SJSA1 (cell line): ENCODE measurements at regions not wholly inside any gene's neighbourhood (a gene's known extent, or its start where the extent isn't known, plus 50 kb on each side); places are given as distances from the start of the nearest gene placed in this dataset.

Experiments used
- DNase-seq, 2 experiments: peaks; one replicate each; pipeline ENCODE4 v3.0.0-alpha.2; 2015 to 2020; ENCODE audit warnings: low spot score in 2 of 2, low read depth in 1 of 2
- H3K27ac ChIP-seq: fragments of 250-450 bp; sonication (Bioruptor Pico); 2 replicates; pipeline ENCODE4 v1.5.1; 2020; ENCODE audit warnings: mild to moderate bottlenecking, moderate library complexity
- H3K27me3 ChIP-seq: fragments of 250-450 bp; sonication (Bioruptor Pico); replicated peaks from 2 replicates; pipeline ENCODE4 v1.5.1; 2020; ENCODE audit warnings: mild to moderate bottlenecking, moderate library complexity
- H3K36me3 ChIP-seq: fragments of 250-450 bp; sonication (Bioruptor Pico); 2 replicates; pipeline ENCODE4 v1.5.1; 2020; ENCODE audit warnings: mild to moderate bottlenecking
- H3K4me1 ChIP-seq: fragments of 250-450 bp; sonication (Bioruptor Pico); replicated peaks from 2 replicates; pipeline ENCODE4 v1.6.1; 2021; ENCODE audit warnings: mild to moderate bottlenecking
- H3K4me3 ChIP-seq: fragments of 250-450 bp; sonication (Bioruptor Pico); 2 replicates; pipeline ENCODE4 v1.5.1; 2020; ENCODE audit warnings: mild to moderate bottlenecking
- H3K9me3 ChIP-seq: fragments of 250-450 bp; sonication (Bioruptor Pico); replicated peaks from 2 replicates; pipeline ENCODE4 v1.5.1; 2020; ENCODE audit warnings: mild to moderate bottlenecking

DNA sequence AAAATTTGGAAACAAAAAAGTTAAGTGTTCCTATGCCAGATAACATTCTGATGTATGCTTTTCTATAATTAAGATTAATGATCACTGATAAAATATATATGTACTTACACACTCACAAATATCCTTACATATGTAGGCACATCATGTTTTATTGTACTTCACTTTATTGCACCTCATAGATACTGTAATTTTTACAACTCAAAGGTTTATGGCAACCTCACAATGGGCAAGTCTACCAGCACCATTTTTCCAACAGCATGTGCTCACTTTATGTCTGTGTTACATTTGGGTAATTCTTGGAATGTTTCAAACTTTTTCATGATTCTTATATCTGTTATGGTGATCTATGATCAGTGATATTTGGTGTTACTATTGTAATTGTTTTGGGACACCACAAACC is 57.8 kb upstream of the GPRIN3 start:
- no peak for DNase-seq
- Histone ChIP-seq H3K27me3 (no peaks in the 10 kb centered on the region), H3K36me3 (no peaks in the 10 kb centered on the region), H3K4me1 (no peaks in the 10 kb centered on the region), H3K27ac (no peak overlapping the region), H3K4me3 (no peak overlapping the region), H3K9me3 (no peaks in the 10 kb centered on the region)

DNA sequence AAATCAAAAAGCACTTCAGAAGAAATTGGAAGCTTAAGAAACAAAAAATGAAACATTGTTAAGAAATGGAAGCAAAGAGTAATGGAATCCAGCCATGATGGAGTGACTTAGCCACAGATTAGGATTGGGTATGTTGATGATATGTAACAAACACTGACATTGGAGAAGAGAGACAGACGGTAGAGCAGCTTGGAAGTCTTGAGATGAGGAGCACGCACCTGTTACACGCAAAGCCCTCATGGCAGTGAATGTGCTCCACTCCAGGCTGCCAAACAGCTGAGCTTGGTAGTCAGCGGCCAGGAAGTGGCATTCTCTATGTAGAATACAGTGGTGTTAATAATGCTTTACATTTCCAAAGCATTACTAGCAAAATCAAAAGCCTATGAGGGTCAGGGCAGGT is 56.9 kb upstream of the GPRIN3 start:
- no peak for DNase-seq
- Histone ChIP-seq H3K4me1 (no peaks in the 10 kb centered on the region), H3K9me3 (no peaks in the 10 kb centered on the region), H3K27ac (no peak overlapping the region), H3K36me3 (no peaks in the 10 kb centered on the region), H3K27me3 (no peaks in the 10 kb centered on the region), H3K4me3 (no peak overlapping the region)

DNA sequence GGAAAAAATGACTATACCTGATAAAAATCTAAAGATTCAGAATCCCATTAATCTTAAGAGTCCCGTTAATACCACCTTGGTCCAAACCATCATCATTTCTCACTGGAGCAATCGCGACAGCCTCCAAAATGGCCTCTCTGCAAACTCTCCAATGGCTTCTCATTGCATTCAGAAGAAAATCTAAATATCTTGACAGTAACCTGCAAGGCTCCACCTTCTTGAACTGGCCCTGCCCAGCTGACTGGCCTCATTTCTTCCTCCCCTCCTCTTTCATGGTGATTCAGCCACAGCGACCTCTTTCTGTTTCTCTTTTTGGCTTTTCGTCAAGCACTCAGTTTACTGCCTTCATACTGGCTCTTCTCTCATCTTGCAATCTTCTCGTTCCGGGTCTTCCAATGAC is 56.2 kb upstream of the GPRIN3 start:
- no peaks in the 10 kb centered on the region for H3K27me3 ChIP-seq
- no peaks in the 10 kb centered on the region for H3K4me1 ChIP-seq
- DNase-seq = no peak
- H3K9me3 ChIP-seq = no peaks in the 10 kb centered on the region
- H3K36me3 ChIP-seq = no peaks in the 10 kb centered on the region
- no peak overlapping the region for H3K27ac ChIP-seq
- H3K4me3 ChIP-seq = no peak overlapping the region

DNA sequence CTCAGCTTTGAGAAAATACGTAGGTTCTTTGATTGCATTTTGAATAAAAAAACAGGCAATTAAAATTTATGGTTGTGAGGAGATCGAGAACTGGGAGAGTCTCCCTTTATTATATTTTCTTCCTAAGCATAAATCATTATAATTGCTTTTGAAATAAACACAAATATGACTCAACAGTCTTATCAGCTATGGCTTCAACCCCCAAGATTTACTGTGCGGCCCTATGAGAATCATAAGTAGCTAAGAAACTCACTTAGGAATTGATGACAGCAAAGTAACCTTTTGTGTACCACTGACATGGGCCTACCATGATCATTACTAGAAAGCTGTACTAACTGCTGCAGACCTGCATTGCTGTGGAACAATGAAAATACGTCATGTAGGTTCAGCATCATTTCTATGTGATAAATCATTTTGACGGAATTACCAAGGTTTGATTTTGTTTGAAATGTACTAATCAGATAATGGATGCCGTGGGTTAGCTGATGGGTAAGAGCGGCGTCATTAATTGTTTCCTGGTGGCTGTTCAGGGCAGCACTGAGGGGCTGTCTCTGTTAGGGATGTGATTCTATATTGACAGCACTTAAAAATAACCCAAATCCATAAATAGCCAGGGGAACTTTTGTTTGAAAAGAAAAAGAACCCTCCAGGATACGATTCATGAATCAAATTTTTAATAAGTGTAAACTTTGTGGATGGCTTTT is 51.5 kb upstream of the GPRIN3 start:
- H3K4me3 ChIP-seq = no peak overlapping the region
- H3K27ac ChIP-seq = no peak overlapping the region
- no peaks in the 10 kb centered on the region for H3K36me3 ChIP-seq
- no peaks in the 10 kb centered on the region for H3K4me1 ChIP-seq
- no peaks in the 10 kb centered on the region for H3K9me3 ChIP-seq
- no peaks in the 10 kb centered on the region for H3K27me3 ChIP-seq
- DNase-seq = no peak

DNA sequence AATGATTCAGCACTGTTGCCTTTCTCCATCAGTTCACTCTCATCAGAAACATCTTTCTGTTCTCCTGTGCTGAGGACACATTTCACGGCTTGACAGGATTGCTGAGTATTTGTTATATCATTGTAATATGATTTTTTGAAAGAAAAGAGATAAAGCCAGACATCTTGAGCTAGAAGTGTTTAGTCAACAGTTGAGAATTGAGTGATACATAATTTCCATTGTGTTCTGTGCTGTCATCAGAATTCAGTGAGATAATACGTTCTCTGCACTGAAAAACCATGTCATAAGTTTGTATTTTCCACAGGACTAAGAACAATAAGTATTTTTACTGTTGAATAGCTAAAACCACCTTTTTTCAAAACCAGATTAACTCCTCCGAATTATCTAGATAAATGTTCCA is 50.2 kb upstream of the GPRIN3 start:
- H3K9me3 ChIP-seq = no peaks in the 10 kb centered on the region
- H3K4me3 ChIP-seq = no peak overlapping the region
- no peaks in the 10 kb centered on the region for H3K27me3 ChIP-seq
- no peak overlapping the region for H3K27ac ChIP-seq
- no peaks in the 10 kb centered on the region for H3K36me3 ChIP-seq
- DNase-seq = no peak
- no peaks in the 10 kb centered on the region for H3K4me1 ChIP-seq
